ENCODE measurements at regions not wholly inside any gene's neighbourhood (a gene's known extent, or its start where the extent isn't known, plus 50 kb on each side); places are given as distances from the start of the nearest gene placed in this dataset.

DNA sequence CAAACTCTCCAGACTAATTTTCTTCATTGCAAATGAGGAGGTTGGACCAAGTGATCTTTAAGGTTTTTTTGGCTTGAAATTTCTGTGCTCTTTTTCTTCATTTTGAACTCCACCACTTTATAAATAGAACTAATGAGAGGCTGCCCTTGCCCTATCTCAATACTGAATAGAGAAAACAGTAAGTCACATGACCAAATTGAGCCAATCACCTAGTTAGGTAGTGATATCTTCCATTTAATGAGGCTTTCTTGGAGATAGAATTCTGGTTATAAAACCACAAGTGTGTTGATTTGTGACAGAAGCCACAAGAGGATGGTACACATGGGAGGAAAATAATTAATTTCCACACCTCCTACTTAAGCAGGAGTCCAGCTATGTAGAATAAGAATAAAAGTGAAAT, 263.4 kb upstream of the SNX7 start:
- intact Hi-C loops (cut with micrococcal nuclease) = no loop called here
- no peak overlapping the region for H3K4me3 Mint-ChIP-seq
- H3K27me3 ChIP-seq (ENCODE audit: control insufficient read depth in 2 of 2, insufficient read depth in 2 of 2, low read length in 2 of 2) = no peaks in the 10 kb centered on the region

DNA sequence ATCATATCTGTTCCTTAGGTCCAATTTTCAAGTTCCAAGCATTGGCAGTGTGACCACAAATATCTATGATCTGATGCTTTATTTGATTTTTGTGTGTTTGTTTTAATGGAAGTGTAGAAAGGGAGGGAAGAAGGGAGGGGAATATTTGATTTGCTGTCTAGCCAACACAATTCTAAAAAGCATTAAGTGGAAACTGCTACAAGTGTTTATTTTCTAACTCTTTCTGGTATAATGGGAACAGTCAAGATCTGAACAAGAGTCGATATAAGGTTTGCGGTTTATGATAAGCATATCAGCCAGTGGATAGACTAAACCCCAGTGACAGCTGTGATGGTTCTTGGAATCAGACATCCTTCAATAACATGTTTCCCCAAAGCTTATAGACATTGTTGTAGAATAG, 267.8 kb upstream of the SNX7 start:
- TF ChIP-seq, protein P1, sequence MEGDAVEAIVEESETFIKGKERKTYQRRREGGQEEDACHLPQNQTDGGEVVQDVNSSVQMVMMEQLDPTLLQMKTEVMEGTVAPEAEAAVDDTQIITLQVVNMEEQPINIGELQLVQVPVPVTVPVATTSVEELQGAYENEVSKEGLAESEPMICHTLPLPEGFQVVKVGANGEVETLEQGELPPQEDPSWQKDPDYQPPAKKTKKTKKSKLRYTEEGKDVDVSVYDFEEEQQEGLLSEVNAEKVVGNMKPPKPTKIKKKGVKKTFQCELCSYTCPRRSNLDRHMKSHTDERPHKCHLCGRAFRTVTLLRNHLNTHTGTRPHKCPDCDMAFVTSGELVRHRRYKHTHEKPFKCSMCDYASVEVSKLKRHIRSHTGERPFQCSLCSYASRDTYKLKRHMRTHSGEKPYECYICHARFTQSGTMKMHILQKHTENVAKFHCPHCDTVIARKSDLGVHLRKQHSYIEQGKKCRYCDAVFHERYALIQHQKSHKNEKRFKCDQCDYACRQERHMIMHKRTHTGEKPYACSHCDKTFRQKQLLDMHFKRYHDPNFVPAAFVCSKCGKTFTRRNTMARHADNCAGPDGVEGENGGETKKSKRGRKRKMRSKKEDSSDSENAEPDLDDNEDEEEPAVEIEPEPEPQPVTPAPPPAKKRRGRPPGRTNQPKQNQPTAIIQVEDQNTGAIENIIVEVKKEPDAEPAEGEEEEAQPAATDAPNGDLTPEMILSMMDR (IDR thresholded peaks at IDR 0.05) = no peak
- Mint-ChIP-seq H3K27me3 (ENCODE audit: low read depth in 3 of 3) (no peaks in the 10 kb centered on the region), H3K9me3 (peaks cover 0 to 7% (median 2%) of the 10 kb centered on the region in 7 donors), H3K27ac (no peak overlapping the region), H3K4me1 (peaks cover 7% of the 10 kb centered on the region), H3K36me3 (no peaks in the 10 kb centered on the region), H3K4me3 (no peak overlapping the region)
- Histone ChIP-seq H3K4me1 (ENCODE audit: control insufficient read depth in 1 of 2, insufficient read depth in 2 of 2, low read length in 2 of 2) (peaks cover 4 to 8% of the 10 kb centered on the region in 2 donors), H3K4me3 (replicated peaks in 1 of 3; ENCODE audit: low read depth in 2 of 3, low read length in 3 of 3) (no peak overlapping the region), H3K9ac (ENCODE audit: insufficient read depth, low read length, poor library complexity, severe bottlenecking) (no peak overlapping the region), H3K79me2 (ENCODE audit: insufficient read depth, low read length) (no peaks in the 10 kb centered on the region), H3K36me3 (replicated peaks in 1 of 2; ENCODE audit: control insufficient read depth in 1 of 2, insufficient read depth in 2 of 2, low read length in 2 of 2) (no peaks in the 10 kb centered on the region), H3K9me3 (replicated peaks in 1 of 2; ENCODE audit: control insufficient read depth in 1 of 2, insufficient read depth in 1 of 2, low read length in 2 of 2) (no peaks in the 10 kb centered on the region), H3K4me2 (replicated peaks; ENCODE audit: extremely low read depth, low read length, poor library complexity, severe bottlenecking) (no peak overlapping the region), H2AFZ (ENCODE audit: insufficient read depth, low read depth, low read length, poor library complexity, severe bottlenecking) (no peak overlapping the region), H4K20me1 (ENCODE audit: insufficient read depth, low read length) (no peaks in the 10 kb centered on the region), H3K27ac (ENCODE audit: low read depth in 1 of 2, low read length in 2 of 2) (no peak overlapping the region), H3K27me3 (ENCODE audit: control insufficient read depth in 2 of 2, insufficient read depth in 2 of 2, low read length in 2 of 2) (no peaks in the 10 kb centered on the region)
- WGBS (ENCODE audit: insufficient coverage) = no CpG with 5 or more reads among the region's 2 CpGs
- no peak for DNase-seq
- intact Hi-C loops (cut with micrococcal nuclease) = no loop called here

More for the DNA sequence above, 263.4 kb upstream of the SNX7 start:
- no peaks in the 10 kb centered on the region for H3K79me2 ChIP-seq (ENCODE audit: insufficient read depth, low read length)
- H2AFZ ChIP-seq (ENCODE audit: insufficient read depth, low read depth, low read length, poor library complexity, severe bottlenecking) = no peak overlapping the region
- H4K20me1 ChIP-seq (ENCODE audit: insufficient read depth, low read length) = no peaks in the 10 kb centered on the region
- DNase-seq = no peak
- H3K9ac ChIP-seq (ENCODE audit: insufficient read depth, low read length, poor library complexity, severe bottlenecking) = no peak overlapping the region
- Mint-ChIP-seq H3K4me1 (peaks cover 13% of the 10 kb centered on the region), H3K9me3 (peaks cover 0 to 6% (median 0%) of the 10 kb centered on the region in 7 donors), H3K36me3 (no peaks in the 10 kb centered on the region), H3K27me3 (ENCODE audit: low read depth in 3 of 3) (peaks cover 0 to 4% (median 0%) of the 10 kb centered on the region in 3 donors), H3K27ac (no peak overlapping the region)
- no peak overlapping the region for H3K4me2 ChIP-seq (replicated peaks; ENCODE audit: extremely low read depth, low read length, poor library complexity, severe bottlenecking)
- peaks cover 7% of the 10 kb centered on the region in 2 donors for H3K4me1 ChIP-seq (ENCODE audit: control insufficient read depth in 1 of 2, insufficient read depth in 2 of 2, low read length in 2 of 2)
- no peak overlapping the region for H3K27ac ChIP-seq (ENCODE audit: low read depth in 1 of 2, low read length in 2 of 2)
- H3K4me3 ChIP-seq (replicated peaks in 1 of 3; ENCODE audit: low read depth in 2 of 3, low read length in 3 of 3) = no peak overlapping the region
- no peaks in the 10 kb centered on the region for H3K36me3 ChIP-seq (replicated peaks in 1 of 2; ENCODE audit: control insufficient read depth in 1 of 2, insufficient read depth in 2 of 2, low read length in 2 of 2)
- TF ChIP-seq, protein P1 (IDR thresholded peaks at IDR 0.05) = no peak
- H3K9me3 ChIP-seq (replicated peaks in 1 of 2; ENCODE audit: control insufficient read depth in 1 of 2, insufficient read depth in 1 of 2, low read length in 2 of 2) = no peaks in the 10 kb centered on the region
